ENCODE measurements at regions not wholly inside any gene's neighbourhood (a gene's known extent, or its start where the extent isn't known, plus 50 kb on each side); places are given as distances from the start of the nearest gene placed in this dataset.
A peak's percentile ranks its signal among the peaks of the same experiment; 100 is the strongest.
"Not testable (repeated sequence)": the region's sequence is repeated elsewhere in the genome, so short reads cannot be mapped to it uniquely, and the experiment has no call there.

- no peak overlapping the region for H3K4me3 ChIP-seq (replicated peaks in 1 of 2; ENCODE audit: low read depth in 2 of 2, low read length in 2 of 2)
- DNase-seq (ENCODE audit: low read depth in 2 of 2), result no peak
- TF ChIP-seq CTCF (IDR thresholded peaks at IDR 0.05; ENCODE audit: low read depth, low read length), result no peak
Measured at GRCh38 chr18:4549164-4549872, 94.2 kb upstream of the DLGAP1 start.

- no peak for TF ChIP-seq CTCF (IDR thresholded peaks at IDR 0.05; ENCODE audit: low read depth, low read length)
- H3K4me3 ChIP-seq (replicated peaks in 1 of 2; ENCODE audit: low read depth in 2 of 2, low read length in 2 of 2), result no peak overlapping the region
- no peak for DNase-seq (ENCODE audit: low read depth in 2 of 2)
Measured at GRCh38 chr18:4547126-4547525, 92.0 kb upstream of the DLGAP1 start.

- H3K4me3 ChIP-seq (replicated peaks in 1 of 2; ENCODE audit: low read depth in 2 of 2, low read length in 2 of 2), result no peak overlapping the region
- no peak for TF ChIP-seq CTCF (IDR thresholded peaks at IDR 0.05; ENCODE audit: low read depth, low read length)
- peak in 1 of 2 donors; percentile 0 for DNase-seq (ENCODE audit: low read depth in 2 of 2)
Measured at GRCh38 chr18:4544142-4544541, 89.0 kb upstream of the DLGAP1 start.

GRCh38 chr18:4543711-4544110, 88.6 kb upstream of the DLGAP1 start:
- DNase-seq (ENCODE audit: low read depth in 2 of 2), result no peak
- no peak overlapping the region for H3K4me3 ChIP-seq (replicated peaks in 1 of 2; ENCODE audit: low read depth in 2 of 2, low read length in 2 of 2)
- no peak for TF ChIP-seq CTCF (IDR thresholded peaks at IDR 0.05; ENCODE audit: low read depth, low read length)

GRCh38 chr18:4541588-4541987, 86.5 kb upstream of the DLGAP1 start:
- no peak for TF ChIP-seq CTCF (IDR thresholded peaks at IDR 0.05; ENCODE audit: low read depth, low read length)
- H3K4me3 ChIP-seq (replicated peaks in 1 of 2; ENCODE audit: low read depth in 2 of 2, low read length in 2 of 2), result no peak overlapping the region
- DNase-seq (ENCODE audit: low read depth in 2 of 2), result no peak

GRCh38 chr18:4536447-4536846, 81.3 kb upstream of the DLGAP1 start:
- no peak overlapping the region for H3K4me3 ChIP-seq (replicated peaks in 1 of 2; ENCODE audit: low read depth in 2 of 2, low read length in 2 of 2)
- TF ChIP-seq CTCF (IDR thresholded peaks at IDR 0.05; ENCODE audit: low read depth, low read length), result no peak
- no peak for DNase-seq (ENCODE audit: low read depth in 2 of 2)

- TF ChIP-seq CTCF (IDR thresholded peaks at IDR 0.05; ENCODE audit: low read depth, low read length), result no peak
- DNase-seq (ENCODE audit: low read depth in 2 of 2), result no peak
- no peak overlapping the region for H3K4me3 ChIP-seq (replicated peaks in 1 of 2; ENCODE audit: low read depth in 2 of 2, low read length in 2 of 2)
Measured at GRCh38 chr18:4528405-4528804, 73.3 kb upstream of the DLGAP1 start.

GRCh38 chr18:4527826-4528225, 72.7 kb upstream of the DLGAP1 start:
- H3K4me3 ChIP-seq (replicated peaks in 1 of 2; ENCODE audit: low read depth in 2 of 2, low read length in 2 of 2); DNase-seq (ENCODE audit: low read depth in 2 of 2): not testable (repeated sequence)

Data from cardiac fibroblast (primary cell).